Uterus (tissue), 2 donors: ENCODE measurements at regions not wholly inside any gene's neighbourhood (a gene's known extent, or its start where the extent isn't known, plus 50 kb on each side); places are given as distances from the start of the nearest gene placed in this dataset.
"Not testable (repeated sequence)": the region's sequence is repeated elsewhere in the genome, so short reads cannot be mapped to it uniquely, and the experiment has no call there.

Experiments used
- CTCF ChIP-seq, 4 experiments: fragments of 200-600 bp in 2 of 4; fragments of 450-650 bp in 2 of 4; sonication (generic) in 2 of 4; IDR thresholded peaks; one replicate each; pipeline ENCODE4 v1.5.1; 2016 to 2019; ENCODE audit warnings: antibody characterized with exemption in 4 of 4, mild to moderate bottlenecking in 2 of 4, moderate library complexity in 1 of 4
- POLR2A ChIP-seq, 2 donors: fragments of 450-650 bp; IDR thresholded peaks; one replicate each; pipeline ENCODE4 v1.6.1; 2016; ENCODE audit warnings: antibody characterized with exemption in 2 of 2, mild to moderate bottlenecking in 1 of 2, moderate library complexity in 1 of 2

GRCh38 chr7:15126653-15127052 is 224.1 kb upstream of the DGKB start:
- TF ChIP-seq CTCF, POLR2A (IDR thresholded peaks at IDR 0.05): not testable (repeated sequence)
